OCI-LY3 (cell line): ENCODE measurements at regions not wholly inside any gene's neighbourhood (a gene's known extent, or its start where the extent isn't known, plus 50 kb on each side); places are given as distances from the start of the nearest gene placed in this dataset.

Experiments used
- EZH2phosphoT487 ChIP-seq: fragments of 200-600 bp; shearing (Covaris generic); IDR thresholded peaks from 2 replicates; pipeline ENCODE4 v1.6.1; 2018; ENCODE audit warnings: antibody characterized with exemption, mixed run types, low read depth
- TF ChIP-seq, protein P1 (sequence below): fragments of 200-600, 300-600 bp; sonication (generic); IDR thresholded peaks from 2 replicates; pipeline ENCODE4 v1.5.1; 2014; ENCODE audit warnings: antibody characterized with exemption, low read length, low read depth

DNA sequence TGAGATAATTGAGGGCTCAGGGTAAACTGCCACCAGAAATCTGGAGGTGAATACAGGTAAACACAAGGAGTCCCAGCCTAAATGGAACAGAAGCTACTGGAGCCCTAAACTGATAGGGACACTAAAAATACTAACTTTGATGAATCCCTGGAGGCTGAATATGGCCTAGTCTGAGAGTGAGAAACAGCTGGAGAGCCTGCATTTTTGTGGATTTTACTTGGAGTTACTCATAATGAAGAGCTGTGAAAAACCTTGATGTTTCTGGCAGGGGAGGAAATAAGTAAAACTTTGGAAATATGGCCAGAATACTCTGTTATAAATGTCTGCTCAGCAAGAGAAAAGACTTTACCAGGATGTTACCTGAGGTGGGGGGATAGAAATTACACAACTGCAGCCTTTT is 164.4 kb downstream of the LIPI start:
- TF ChIP-seq, protein P1, sequence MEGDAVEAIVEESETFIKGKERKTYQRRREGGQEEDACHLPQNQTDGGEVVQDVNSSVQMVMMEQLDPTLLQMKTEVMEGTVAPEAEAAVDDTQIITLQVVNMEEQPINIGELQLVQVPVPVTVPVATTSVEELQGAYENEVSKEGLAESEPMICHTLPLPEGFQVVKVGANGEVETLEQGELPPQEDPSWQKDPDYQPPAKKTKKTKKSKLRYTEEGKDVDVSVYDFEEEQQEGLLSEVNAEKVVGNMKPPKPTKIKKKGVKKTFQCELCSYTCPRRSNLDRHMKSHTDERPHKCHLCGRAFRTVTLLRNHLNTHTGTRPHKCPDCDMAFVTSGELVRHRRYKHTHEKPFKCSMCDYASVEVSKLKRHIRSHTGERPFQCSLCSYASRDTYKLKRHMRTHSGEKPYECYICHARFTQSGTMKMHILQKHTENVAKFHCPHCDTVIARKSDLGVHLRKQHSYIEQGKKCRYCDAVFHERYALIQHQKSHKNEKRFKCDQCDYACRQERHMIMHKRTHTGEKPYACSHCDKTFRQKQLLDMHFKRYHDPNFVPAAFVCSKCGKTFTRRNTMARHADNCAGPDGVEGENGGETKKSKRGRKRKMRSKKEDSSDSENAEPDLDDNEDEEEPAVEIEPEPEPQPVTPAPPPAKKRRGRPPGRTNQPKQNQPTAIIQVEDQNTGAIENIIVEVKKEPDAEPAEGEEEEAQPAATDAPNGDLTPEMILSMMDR = no peak
- TF ChIP-seq EZH2phosphoT487 = no peak
